DMS 273 (cell line): ENCODE measurements at regions not wholly inside any gene's neighbourhood (a gene's known extent, or its start where the extent isn't known, plus 50 kb on each side); places are given as distances from the start of the nearest gene placed in this dataset.
"Not testable (repeated sequence)": the region's sequence is repeated elsewhere in the genome, so short reads cannot be mapped to it uniquely, and the experiment has no call there.

ENCODE experiments used
- DNase-seq: peaks from one replicate; lab custom pipeline; 2025; ENCODE audit not compliant: unreplicated experiment; lab: John Stamatoyannopoulos, UW

DNA sequence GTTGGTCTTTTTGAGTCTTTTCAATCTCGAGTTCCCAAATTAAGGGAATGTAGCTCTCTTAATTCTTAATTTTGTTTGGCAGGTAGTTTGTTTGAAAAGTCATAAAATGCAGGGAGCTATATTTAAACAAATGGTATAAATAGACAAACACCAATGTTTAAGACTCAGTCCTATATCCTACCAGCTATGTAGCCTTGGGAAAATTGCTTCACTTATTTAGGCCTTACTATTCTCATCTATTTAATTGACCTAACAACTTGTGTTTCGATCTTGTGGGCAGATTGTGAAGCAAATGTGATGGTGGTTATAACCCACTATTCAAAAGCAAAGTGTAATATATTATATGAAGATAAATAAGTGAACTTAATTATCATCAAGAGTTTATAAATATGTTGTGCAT lies 167.3 kb upstream of the KCTD3 start:
- DNase-seq, result no peak

GRCh38 chr1:215400741-215401140 lies 166.4 kb upstream of the KCTD3 start:
- DNase-seq, result no peak

- no peak for DNase-seq
Measured at GRCh38 chr1:215402147-215402546, 165.0 kb upstream of the KCTD3 start.

- DNase-seq, result no peak
Measured at GRCh38 chr1:215405211-215405610, 161.9 kb upstream of the KCTD3 start.

- DNase-seq, result no peak
Measured at GRCh38 chr1:215406927-215407326, 160.2 kb upstream of the KCTD3 start.

DNA sequence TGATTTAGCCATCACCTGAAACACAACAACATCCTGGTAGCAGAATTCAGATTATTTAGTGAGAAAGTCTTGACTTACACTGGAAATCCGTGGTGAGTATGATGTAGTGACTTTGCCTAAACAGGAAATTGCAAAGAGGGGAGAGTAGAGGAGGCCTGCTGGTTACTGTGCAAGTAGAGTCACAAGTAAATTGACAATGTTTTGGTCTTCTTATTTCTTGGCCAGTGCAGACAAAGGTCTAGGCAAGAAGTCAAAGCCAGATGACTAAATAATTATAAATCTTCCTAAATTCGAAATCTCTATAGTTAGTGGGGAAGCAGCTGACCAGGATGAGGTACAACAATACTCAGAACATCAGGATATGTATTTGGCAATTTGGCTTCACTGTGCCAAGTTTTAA lies 159.5 kb upstream of the KCTD3 start:
- no peak for DNase-seq

DNA sequence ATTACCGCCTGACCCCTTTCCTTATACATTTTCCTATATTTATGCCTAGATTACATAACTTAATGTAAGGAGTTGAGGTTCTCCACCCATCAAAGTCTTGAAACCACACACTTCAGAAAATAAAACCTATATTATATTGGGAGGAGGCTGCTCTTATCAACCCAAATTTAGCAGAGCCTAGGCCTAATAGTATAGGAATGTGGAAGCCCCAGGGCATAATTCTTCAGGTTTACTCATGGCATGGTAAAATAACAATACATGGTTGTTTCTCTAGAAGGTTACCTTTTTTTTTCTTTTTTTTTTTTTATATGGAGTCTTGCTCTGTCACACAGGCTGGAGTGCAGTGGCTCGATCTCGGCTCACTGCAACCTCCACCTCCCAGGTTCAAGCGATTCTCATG lies 157.6 kb upstream of the KCTD3 start:
- DNase-seq, result not testable (repeated sequence)

DNA sequence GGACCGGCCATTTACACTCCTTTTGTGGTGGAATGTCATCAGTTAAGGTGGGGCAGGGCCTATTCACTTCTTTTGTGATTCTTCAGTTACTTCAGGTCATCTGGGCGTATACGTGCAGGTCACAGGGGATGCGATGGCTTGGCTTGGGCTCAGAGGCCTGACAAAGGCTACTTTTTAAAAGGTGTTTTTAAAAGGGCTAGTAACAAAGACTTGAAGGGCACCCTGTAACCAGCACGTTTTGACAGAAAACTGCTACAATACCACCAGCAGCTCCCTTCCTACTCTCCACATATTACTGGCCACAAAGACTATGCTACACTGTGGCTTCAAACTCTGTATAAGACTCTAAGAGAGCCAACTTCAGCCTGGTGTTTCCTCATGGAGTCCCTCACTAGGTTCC lies 151.6 kb upstream of the KCTD3 start:
- DNase-seq, result not testable (repeated sequence)

DNA sequence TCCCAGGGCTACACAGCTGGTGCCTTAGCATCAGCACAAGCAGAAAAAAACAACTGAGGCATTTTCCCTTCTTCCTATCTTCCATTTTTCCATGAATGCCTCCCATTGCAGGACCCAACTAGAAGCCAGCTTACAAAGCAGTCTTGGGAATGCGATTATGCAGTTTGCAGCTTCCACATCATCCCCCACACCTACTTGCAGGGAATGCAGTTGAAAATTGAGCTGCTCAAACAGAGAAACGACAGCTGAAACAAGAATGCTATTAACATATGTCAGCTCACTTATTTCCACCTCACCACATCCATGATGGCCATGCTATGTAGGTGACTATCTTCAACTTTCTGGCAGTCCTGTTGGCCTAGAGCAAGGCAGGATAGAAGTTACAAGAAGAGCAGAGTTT lies 150.6 kb upstream of the KCTD3 start:
- DNase-seq, result no peak

- no peak for DNase-seq
Measured at GRCh38 chr1:215417122-215417521, 150.0 kb upstream of the KCTD3 start.

GRCh38 chr1:215418876-215419447 lies 148.1 kb upstream of the KCTD3 start:
- DNase-seq, result no peak

GRCh38 chr1:215421744-215422143 lies 145.4 kb upstream of the KCTD3 start:
- no peak for DNase-seq

- no peak for DNase-seq
Measured at GRCh38 chr1:215423288-215423687, 143.8 kb upstream of the KCTD3 start.

- DNase-seq, result no peak
Measured at GRCh38 chr1:215425138-215425537, 142.0 kb upstream of the KCTD3 start.

DNA sequence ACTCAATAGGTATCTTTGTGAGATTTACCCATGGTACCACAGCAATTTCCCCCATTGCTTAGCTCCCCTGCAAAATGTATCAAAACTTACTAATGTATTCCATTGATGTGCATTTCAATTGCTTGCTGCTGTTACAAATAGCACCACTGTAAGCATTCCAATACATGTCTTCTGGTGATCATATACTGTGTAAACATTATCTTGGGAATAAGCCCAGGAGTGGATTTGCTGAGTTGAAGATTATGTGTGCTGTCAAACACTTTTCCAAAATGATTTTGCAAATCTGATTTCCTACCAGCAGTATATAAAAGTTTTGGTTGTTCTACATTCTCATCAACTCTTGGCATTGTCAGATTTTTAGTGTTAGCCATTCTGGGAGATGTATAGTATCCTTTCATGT lies 141.0 kb upstream of the KCTD3 start:
- DNase-seq, result no peak

GRCh38 chr1:215432483-215433227 lies 134.4 kb upstream of the KCTD3 start:
- not testable (repeated sequence) for DNase-seq

DNA sequence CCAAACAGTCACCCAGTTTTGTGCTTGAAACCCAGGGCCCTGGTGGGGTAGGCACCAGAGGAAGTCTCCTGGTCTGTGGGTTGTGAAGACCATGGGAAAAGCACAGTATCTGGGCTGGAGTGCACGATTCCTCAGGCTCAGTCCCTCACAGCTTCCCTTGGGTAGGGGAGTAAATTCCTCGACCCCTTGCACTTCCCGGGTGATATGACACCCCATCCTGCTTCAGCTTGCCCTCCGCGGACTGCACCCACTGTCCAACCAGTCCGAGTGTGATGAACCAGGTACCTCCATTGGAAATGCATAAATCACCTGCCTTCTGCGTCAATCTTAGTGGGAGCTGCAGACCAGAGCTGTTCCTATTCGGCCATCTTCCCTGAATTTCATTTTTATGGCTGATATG lies 133.9 kb upstream of the KCTD3 start:
- no peak for DNase-seq

- no peak for DNase-seq
Measured at GRCh38 chr1:215439549-215439948, 127.6 kb upstream of the KCTD3 start.

GRCh38 chr1:215444715-215445414 lies 122.2 kb upstream of the KCTD3 start:
- DNase-seq, result peak; percentile 6

GRCh38 chr1:215448014-215448413 lies 119.1 kb upstream of the KCTD3 start:
- not testable (repeated sequence) for DNase-seq

DNA sequence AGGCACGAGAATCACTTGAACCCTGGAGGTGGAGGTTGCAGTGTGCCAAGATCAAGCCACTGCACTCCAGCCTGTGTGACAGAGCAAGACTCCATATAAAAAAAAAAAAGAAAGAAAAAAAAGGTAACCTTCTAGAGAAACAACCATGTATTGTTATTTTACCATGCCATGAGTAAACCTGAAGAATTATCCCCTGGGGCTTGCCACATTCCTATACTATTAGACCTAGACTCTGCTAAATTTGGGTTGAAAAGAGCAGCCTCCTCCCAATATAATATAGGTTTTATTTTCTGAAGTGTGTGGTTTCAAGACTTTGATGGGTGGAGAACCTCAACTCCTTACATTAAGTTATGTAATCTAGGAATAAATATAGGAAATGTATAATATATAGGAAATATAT lies 118.0 kb upstream of the KCTD3 start:
- DNase-seq, result not testable (repeated sequence)

- DNase-seq, result no peak
Measured at GRCh38 chr1:215453440-215453839, 113.7 kb upstream of the KCTD3 start.
